Calu3 (cell line): ENCODE measurements at regions not wholly inside any gene's neighbourhood (a gene's known extent, or its start where the extent isn't known, plus 50 kb on each side); places are given as distances from the start of the nearest gene placed in this dataset.

Experiments
- BruUV-seq: library from RNA; stranded (reverse); fragments of 400-500 nt; replicated peaks from 2 replicates; lab custom pipeline; 2021; lab: Mats Ljungman, UMichigan
- CTCF ChIA-PET: fragments of 300-600 bp; sonication (Branson Sonifier 250); formaldehyde crosslinking; loops from one replicate; lab custom pipeline; 2022; ENCODE audit warnings: antibody characterized with exemption; lab: Charles Lee
- DNase-seq: peaks from one replicate; pipeline ENCODE4 v3.0.0; 2022
- H3K27ac Mint-ChIP-seq: one replicate; pipeline ENCODE4 v1.8.0; 2022; ENCODE audit warnings: mixed read lengths; ENCODE audit not compliant: unreplicated experiment
- H3K27me3 Mint-ChIP-seq: one replicate; pipeline ENCODE4 v1.8.0; 2022; ENCODE audit warnings: mixed read lengths; ENCODE audit not compliant: unreplicated experiment
- H3K36me3 Mint-ChIP-seq: one replicate; pipeline ENCODE4 v1.8.0; 2022; ENCODE audit warnings: mild to moderate bottlenecking, moderate library complexity, mixed read lengths; ENCODE audit not compliant: insufficient read depth, unreplicated experiment
- H3K4me1 Mint-ChIP-seq: one replicate; pipeline ENCODE4 v1.8.0; 2022; ENCODE audit warnings: mild to moderate bottlenecking, low read depth, mixed read lengths; ENCODE audit not compliant: unreplicated experiment
- H3K4me3 Mint-ChIP-seq: one replicate; pipeline ENCODE4 v1.8.0; 2022; ENCODE audit warnings: mild to moderate bottlenecking, low read depth, moderate library complexity, mixed read lengths; ENCODE audit not compliant: unreplicated experiment
- H3K9me3 Mint-ChIP-seq: one replicate; pipeline ENCODE4 v1.8.0; 2022; ENCODE audit warnings: low read depth, mixed read lengths; ENCODE audit not compliant: unreplicated experiment
- CTCF ChIP-seq: fragments of 200-600 bp; IDR thresholded peaks from one replicate; pipeline ENCODE4 v1.8.0; 2022; ENCODE audit warnings: antibody characterized with exemption; ENCODE audit not compliant: unreplicated experiment
- intact Hi-C: fragments of 100-400 bp; cut with micrococcal nuclease; formaldehyde crosslinking; loops from one replicate; pipeline ENCODE4 v1.10.0; 2022; ENCODE audit not compliant: unreplicated experiment

GRCh38 chr16:61549327-61549726 is 486.9 kb downstream of the CDH8 start:
- no TSS peak for BruUV-seq
- Mint-ChIP-seq H3K4me3 (no peak overlapping the region), H3K36me3 (no peaks in the 10 kb centered on the region), H3K27ac (no peak overlapping the region), H3K4me1 (no peaks in the 10 kb centered on the region), H3K9me3 (peaks cover 6% of the 10 kb centered on the region), H3K27me3 (no peaks in the 10 kb centered on the region)
- TF ChIP-seq CTCF = no peak
- intact Hi-C loops = no loop called here
- DNase-seq = no peak
- CTCF ChIA-PET = no interaction called here

DNA sequence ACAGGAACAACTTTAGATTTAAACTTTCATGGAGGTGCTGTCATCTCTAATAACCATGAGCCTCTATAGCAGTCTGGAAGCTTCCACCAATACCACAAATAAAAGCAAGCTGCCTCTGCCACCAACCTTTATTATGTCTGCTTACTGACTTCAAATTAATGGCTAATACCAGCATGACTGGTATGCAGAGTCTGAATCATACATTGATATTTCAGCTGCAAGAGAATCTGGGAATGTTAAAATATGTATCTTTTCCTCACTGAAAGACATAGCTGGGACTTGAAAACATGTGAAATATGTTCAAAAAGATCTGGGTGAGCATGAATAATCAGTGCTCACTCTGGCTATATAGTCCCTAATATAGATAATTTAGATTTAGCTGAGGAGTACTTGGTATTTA is 488.6 kb downstream of the CDH8 start:
- peaks cover 6% of the 10 kb centered on the region for H3K9me3 Mint-ChIP-seq
- H3K36me3 Mint-ChIP-seq = no peaks in the 10 kb centered on the region
- no peak overlapping the region for H3K27ac Mint-ChIP-seq
- H3K27me3 Mint-ChIP-seq = no peaks in the 10 kb centered on the region
- DNase-seq = no peak
- CTCF ChIA-PET = no interaction called here
- TF ChIP-seq CTCF = no peak
- H3K4me3 Mint-ChIP-seq = no peak overlapping the region
- BruUV-seq = no TSS peak
- H3K4me1 Mint-ChIP-seq = no peaks in the 10 kb centered on the region
- intact Hi-C loops = no loop called here

DNA sequence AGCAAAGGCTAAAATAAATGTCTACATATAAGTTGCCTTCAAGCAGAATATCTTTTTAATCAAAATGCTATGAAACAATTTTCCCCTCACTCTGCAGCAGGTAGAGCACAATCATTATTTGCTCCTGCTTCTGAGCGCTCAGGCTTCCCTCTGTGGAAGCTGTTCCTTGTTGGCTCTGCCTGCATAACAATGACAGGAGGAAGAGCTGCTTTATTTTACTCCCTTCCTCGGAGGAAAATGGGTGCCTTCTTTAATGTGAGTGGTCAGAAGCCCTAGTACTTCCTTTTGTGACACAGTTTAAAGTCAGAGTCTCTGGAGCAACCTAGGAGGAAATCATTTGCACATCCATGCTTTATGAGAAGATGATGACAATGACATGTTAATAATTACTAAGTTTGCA is 492.1 kb downstream of the CDH8 start:
- intact Hi-C loops = no loop called here
- H3K36me3 Mint-ChIP-seq = no peaks in the 10 kb centered on the region
- no peaks in the 10 kb centered on the region for H3K4me1 Mint-ChIP-seq
- no peak overlapping the region for H3K4me3 Mint-ChIP-seq
- BruUV-seq = no TSS peak
- no peak overlapping the region for H3K27ac Mint-ChIP-seq
- CTCF ChIA-PET = no interaction called here
- no peak for TF ChIP-seq CTCF
- peaks cover 7% of the 10 kb centered on the region for H3K9me3 Mint-ChIP-seq
- no peaks in the 10 kb centered on the region for H3K27me3 Mint-ChIP-seq
- no peak for DNase-seq

DNA sequence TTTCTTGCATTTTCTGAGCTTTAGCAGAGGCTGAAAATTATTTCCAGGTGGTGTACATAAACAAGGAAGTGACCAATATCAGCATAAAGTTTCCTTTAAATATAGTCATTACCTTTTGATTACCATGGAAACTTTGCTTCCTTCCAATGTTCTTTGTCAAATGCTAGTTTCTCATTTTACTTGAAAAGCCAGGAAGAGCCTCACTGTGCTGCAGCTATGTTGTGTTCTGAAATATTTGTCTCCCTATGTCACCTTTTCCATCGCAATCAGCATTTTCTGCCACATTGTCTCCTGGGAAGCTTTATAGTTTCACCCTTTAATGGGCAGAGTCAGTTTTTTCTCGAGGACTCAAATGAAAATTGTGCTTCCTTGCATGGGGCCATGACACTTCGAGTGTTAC is 496.0 kb downstream of the CDH8 start:
- no peak for DNase-seq
- Mint-ChIP-seq H3K27me3 (no peaks in the 10 kb centered on the region), H3K4me3 (no peak overlapping the region), H3K27ac (no peak overlapping the region), H3K9me3 (peaks cover 16% of the 10 kb centered on the region), H3K4me1 (no peaks in the 10 kb centered on the region), H3K36me3 (no peaks in the 10 kb centered on the region)
- no TSS peak for BruUV-seq
- TF ChIP-seq CTCF = no peak
- CTCF ChIA-PET = no interaction called here
- intact Hi-C loops = no loop called here

DNA sequence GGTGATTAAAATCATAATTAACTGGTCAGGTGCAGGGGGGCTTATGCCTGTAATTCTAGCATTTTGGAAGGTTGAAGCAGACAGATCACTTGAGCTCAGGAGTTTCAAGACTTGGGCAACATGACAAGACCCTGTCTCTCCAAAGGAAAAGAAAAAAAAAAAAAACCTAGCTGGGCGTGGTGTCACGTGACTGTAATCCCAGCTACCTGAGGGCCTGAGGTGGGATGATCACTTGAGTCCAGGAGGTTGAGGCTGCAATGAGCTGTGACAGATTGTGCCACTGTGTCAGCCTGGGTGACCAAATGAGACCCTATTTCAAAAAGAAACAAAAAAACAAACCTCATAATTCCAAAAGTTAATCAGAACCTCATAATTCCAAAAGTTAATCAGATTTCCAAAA is 505.5 kb downstream of the CDH8 start:
- no peak overlapping the region for H3K4me3 Mint-ChIP-seq
- no peaks in the 10 kb centered on the region for H3K27me3 Mint-ChIP-seq
- DNase-seq = no peak
- BruUV-seq = no TSS peak
- no peaks in the 10 kb centered on the region for H3K36me3 Mint-ChIP-seq
- CTCF ChIA-PET = no interaction called here
- intact Hi-C loops = no loop called here
- TF ChIP-seq CTCF = no peak
- H3K27ac Mint-ChIP-seq = no peak overlapping the region
- H3K9me3 Mint-ChIP-seq = peaks cover 15% of the 10 kb centered on the region
- no peaks in the 10 kb centered on the region for H3K4me1 Mint-ChIP-seq
